ENCODE measurements at regions not wholly inside any gene's neighbourhood (a gene's known extent, or its start where the extent isn't known, plus 50 kb on each side); places are given as distances from the start of the nearest gene placed in this dataset.

DNA sequence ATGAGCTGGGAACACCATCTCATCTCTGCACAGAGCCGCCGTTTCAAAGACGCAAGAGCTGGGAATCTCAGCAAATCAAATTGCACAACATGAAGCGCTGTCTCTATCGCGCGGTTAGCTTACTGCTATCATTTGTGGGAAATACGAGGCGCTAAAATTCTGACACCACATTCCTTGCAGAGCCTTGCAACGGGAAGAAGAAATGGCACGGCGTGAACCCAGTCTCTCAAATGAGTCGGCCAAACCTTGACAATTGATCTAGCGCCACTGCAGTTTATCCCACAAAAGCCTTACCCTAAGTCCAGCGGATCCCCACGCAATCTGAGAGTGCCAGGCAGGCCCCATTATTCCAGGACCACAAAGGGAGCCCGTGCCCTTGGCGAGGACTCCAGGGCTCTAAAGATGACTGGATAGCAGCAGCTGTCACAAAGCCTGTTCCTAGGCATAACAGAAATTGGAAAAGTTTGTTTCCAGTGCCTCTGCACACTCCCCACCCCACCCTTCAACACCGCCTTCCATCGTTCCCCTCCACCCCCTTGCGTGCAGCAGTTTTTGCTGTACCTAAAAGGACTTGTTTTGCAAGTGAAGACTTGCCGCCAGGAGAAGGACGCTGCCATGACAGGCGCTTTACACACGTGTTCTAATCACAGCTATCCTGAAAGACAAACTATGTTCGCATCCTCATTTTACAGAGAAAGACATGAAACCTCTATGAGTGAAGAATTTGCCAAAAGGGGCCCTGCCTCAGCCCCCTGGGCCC, 252.4 kb downstream of the EIPR1 start (continued):
- TF ChIP-seq, protein P1, sequence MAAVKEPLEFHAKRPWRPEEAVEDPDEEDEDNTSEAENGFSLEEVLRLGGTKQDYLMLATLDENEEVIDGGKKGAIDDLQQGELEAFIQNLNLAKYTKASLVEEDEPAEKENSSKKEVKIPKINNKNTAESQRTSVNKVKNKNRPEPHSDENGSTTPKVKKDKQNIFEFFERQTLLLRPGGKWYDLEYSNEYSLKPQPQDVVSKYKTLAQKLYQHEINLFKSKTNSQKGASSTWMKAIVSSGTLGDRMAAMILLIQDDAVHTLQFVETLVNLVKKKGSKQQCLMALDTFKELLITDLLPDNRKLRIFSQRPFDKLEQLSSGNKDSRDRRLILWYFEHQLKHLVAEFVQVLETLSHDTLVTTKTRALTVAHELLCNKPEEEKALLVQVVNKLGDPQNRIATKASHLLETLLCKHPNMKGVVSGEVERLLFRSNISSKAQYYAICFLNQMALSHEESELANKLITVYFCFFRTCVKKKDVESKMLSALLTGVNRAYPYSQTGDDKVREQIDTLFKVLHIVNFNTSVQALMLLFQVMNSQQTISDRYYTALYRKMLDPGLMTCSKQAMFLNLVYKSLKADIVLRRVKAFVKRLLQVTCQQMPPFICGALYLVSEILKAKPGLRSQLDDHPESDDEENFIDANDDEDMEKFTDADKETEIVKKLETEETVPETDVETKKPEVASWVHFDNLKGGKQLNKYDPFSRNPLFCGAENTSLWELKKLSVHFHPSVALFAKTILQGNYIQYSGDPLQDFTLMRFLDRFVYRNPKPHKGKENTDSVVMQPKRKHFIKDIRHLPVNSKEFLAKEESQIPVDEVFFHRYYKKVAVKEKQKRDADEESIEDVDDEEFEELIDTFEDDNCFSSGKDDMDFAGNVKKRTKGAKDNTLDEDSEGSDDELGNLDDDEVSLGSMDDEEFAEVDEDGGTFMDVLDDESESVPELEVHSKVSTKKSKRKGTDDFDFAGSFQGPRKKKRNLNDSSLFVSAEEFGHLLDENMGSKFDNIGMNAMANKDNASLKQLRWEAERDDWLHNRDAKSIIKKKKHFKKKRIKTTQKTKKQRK (IDR thresholded peaks at IDR 0.05; ENCODE audit: low read depth, low read length), result no peak

DNA sequence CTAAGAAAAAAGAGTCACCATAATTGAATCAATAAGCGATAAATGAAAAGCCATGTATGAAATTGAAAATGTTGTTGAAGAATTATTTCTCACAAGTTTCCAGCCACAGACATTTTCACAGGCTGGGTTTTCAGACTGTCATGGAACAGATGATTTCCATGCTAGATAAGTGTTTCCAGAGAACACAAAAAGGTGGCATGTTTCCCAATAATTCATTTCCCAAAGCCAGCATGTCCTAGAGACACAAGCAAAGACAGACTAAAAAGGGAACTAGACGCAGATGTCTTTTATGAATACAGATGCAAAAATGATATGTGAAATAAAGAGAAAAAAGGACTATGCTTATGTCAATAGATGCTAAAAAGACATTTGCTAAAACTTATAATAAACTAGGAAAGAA, 255.1 kb downstream of the EIPR1 start:
- DNase-seq (ENCODE audit: low read depth, low spot score) (no peak), ATAC-seq (no peak), FAIRE-seq (no peak)
- CTCF ChIA-PET, result no interaction called here
- POLR2A ChIA-PET, result no interaction called here
- no peaks in the 10 kb centered on the region for H3K4me1 ChIP-seq (ENCODE audit: control insufficient read depth, insufficient read depth, low read length)
- 63% methylated on average over 2 of the region's 2 CpGs for WGBS (ENCODE audit: insufficient coverage, insufficient replicate concordance, low lambda C conversion rate, missing lambda C conversion rate)
- BruUV-seq (replicated peaks), result no TSS peak
- H3K27me3 ChIP-seq (replicated peaks in 1 of 2; ENCODE audit: control insufficient read depth in 2 of 2, insufficient read depth in 2 of 2, low read length in 1 of 2), result no peaks in the 10 kb centered on the region
- H2AFZ ChIP-seq (ENCODE audit: control insufficient read depth, low read depth, low read length), result no peak overlapping the region
- no peak overlapping the region for H3K27ac ChIP-seq (ENCODE audit: control insufficient read depth, insufficient read depth)
- SMC1A ChIA-PET (ENCODE audit: uncharacterized antibody, unreplicated experiment), result interaction anchor here (0.7 kb wide), 2 partner anchors 9 to 92 kb away, joined by 3 read pairs; no protein-coding TSS in a partner anchor
- H3K9me3 ChIP-seq (replicated peaks; ENCODE audit: control insufficient read depth, insufficient read depth, low read length), result no peaks in the 10 kb centered on the region
- no peaks in the 10 kb centered on the region for H3K79me2 ChIP-seq (ENCODE audit: control insufficient read depth, insufficient read depth, low read length)
- in situ Hi-C loops (cut with MboI) (no loop called here), intact Hi-C loops (cut with micrococcal nuclease; ENCODE audit: unreplicated experiment) (no loop called here)
- H3K4me3 ChIP-seq, result no peak overlapping the region
- no peak overlapping the region for H3K4me2 ChIP-seq (ENCODE audit: control insufficient read depth, insufficient read depth)
- H3K36me3 ChIP-seq (ENCODE audit: control insufficient read depth in 2 of 2, insufficient read depth in 2 of 2, low read length in 1 of 2), result no peaks in the 10 kb centered on the region
- RAD21 ChIA-PET (ENCODE audit: unreplicated experiment), result no interaction called here
- no peak overlapping the region for H3K9ac ChIP-seq (ENCODE audit: control insufficient read depth, insufficient read depth, low read length)
- H4K20me1 ChIP-seq (ENCODE audit: control insufficient read depth, insufficient read depth), result no peaks in the 10 kb centered on the region
- TF ChIP-seq FOXM1 (IDR thresholded peaks at IDR 0.05; ENCODE audit: low read depth, low read length), result no peak
- TF ChIP-seq, protein P2, sequence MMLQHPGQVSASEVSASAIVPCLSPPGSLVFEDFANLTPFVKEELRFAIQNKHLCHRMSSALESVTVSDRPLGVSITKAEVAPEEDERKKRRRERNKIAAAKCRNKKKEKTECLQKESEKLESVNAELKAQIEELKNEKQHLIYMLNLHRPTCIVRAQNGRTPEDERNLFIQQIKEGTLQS (IDR thresholded peaks at IDR 0.05; ENCODE audit: borderline replicate concordance, extremely low read depth, low read depth, low read length), result no peak
- TF ChIP-seq SREBF2 (IDR thresholded peaks at IDR 0.05; ENCODE audit: low read length), result no peak
- TF ChIP-seq, protein P3, sequence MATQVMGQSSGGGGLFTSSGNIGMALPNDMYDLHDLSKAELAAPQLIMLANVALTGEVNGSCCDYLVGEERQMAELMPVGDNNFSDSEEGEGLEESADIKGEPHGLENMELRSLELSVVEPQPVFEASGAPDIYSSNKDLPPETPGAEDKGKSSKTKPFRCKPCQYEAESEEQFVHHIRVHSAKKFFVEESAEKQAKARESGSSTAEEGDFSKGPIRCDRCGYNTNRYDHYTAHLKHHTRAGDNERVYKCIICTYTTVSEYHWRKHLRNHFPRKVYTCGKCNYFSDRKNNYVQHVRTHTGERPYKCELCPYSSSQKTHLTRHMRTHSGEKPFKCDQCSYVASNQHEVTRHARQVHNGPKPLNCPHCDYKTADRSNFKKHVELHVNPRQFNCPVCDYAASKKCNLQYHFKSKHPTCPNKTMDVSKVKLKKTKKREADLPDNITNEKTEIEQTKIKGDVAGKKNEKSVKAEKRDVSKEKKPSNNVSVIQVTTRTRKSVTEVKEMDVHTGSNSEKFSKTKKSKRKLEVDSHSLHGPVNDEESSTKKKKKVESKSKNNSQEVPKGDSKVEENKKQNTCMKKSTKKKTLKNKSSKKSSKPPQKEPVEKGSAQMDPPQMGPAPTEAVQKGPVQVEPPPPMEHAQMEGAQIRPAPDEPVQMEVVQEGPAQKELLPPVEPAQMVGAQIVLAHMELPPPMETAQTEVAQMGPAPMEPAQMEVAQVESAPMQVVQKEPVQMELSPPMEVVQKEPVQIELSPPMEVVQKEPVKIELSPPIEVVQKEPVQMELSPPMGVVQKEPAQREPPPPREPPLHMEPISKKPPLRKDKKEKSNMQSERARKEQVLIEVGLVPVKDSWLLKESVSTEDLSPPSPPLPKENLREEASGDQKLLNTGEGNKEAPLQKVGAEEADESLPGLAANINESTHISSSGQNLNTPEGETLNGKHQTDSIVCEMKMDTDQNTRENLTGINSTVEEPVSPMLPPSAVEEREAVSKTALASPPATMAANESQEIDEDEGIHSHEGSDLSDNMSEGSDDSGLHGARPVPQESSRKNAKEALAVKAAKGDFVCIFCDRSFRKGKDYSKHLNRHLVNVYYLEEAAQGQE (IDR thresholded peaks at IDR 0.05; ENCODE audit: low read depth, low read length), result no peak
- no peak for TF ChIP-seq SMAD5 (IDR thresholded peaks at IDR 0.05; ENCODE audit: low read depth)
- TF ChIP-seq KLF5 (IDR thresholded peaks at IDR 0.05; ENCODE audit: partially characterized antibody), result no peak
- TF ChIP-seq, protein P4, sequence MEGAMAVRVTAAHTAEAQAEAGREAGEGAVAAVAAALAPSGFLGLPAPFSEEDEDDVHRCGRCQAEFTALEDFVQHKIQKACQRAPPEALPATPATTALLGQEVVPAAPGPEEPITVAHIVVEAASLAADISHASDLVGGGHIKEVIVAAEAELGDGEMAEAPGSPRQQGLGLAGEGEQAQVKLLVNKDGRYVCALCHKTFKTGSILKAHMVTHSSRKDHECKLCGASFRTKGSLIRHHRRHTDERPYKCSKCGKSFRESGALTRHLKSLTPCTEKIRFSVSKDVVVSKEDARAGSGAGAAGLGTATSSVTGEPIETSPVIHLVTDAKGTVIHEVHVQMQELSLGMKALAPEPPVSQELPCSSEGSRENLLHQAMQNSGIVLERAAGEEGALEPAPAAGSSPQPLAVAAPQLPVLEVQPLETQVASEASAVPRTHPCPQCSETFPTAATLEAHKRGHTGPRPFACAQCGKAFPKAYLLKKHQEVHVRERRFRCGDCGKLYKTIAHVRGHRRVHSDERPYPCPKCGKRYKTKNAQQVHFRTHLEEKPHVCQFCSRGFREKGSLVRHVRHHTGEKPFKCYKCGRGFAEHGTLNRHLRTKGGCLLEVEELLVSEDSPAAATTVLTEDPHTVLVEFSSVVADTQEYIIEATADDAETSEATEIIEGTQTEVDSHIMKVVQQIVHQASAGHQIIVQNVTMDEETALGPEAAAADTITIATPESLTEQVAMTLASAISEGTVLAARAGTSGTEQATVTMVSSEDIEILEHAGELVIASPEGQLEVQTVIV (IDR thresholded peaks at IDR 0.05; ENCODE audit: borderline replicate concordance, partially characterized antibody), result no peak

Data from GM12878 (cell line).